GM12875 (cell line): ENCODE measurements at regions not wholly inside any gene's neighbourhood (a gene's known extent, or its start where the extent isn't known, plus 50 kb on each side); places are given as distances from the start of the nearest gene placed in this dataset.

ENCODE experiments used
- H3K4me3 ChIP-seq: one replicate; pipeline ENCODE4 v1.5.1; 2011; ENCODE audit warnings: low read depth, low read length, control low read depth
- CTCF ChIP-seq: IDR thresholded peaks from 2 replicates; pipeline ENCODE4 v1.5.1; 2011; ENCODE audit warnings: low read depth, mild to moderate bottlenecking, control low read depth, inconsistent platforms, low read length, moderate library complexity, borderline replicate concordance; ENCODE audit not compliant: insufficient read depth

GRCh38 chr9:121564504-121565260 lies 65.0 kb upstream of the GGTA1 start:
- no peak for TF ChIP-seq CTCF
- H3K4me3 ChIP-seq, result no peak overlapping the region

DNA sequence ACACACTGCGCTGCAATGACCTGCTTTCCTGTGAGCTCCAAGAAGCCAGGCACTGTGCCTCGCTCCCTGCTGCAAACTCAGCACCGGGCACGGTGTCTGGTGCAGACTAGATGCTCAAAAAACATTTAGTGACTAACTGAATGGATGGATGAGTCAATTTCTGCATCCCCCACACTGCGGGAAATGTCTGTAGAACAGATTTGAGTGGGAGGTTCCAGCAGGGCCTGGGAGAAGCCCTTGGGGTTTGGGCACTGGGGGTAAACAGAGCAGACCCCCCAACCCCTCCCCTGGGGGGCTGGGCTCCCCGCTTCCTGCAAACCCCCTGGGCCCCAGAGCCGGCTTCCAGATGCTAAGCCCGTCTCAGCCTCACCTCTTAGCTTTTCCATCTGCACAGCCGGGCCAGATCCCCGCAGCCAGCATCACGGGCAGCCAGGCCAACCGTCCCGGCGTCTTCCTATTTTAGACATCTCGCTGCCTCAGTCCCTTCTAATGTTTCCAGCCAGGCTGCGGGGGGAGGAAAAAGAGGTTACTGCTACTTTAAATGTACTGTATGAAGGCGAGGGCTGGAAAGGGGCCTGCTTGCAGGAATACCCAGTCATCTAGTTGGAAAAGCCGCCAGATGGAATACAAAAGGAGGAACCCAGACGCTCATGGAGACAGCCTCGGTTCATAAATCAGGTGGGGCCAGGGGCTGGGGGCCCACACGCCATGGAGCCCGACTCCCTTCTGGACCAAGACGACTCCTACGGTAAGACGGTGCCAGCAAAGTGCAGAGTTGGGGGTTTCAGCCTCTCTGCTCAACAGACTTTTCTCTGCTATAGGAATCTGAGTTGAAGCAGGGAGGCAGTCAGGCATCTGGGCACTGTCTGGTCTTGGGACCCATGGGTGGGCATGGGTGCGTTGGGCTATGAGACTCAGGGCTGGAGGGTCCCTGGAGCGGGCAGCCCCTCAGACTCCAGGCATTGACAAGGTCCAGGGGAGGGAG lies 67.1 kb upstream of the GGTA1 start:
- TF ChIP-seq CTCF, result no peak

DNA sequence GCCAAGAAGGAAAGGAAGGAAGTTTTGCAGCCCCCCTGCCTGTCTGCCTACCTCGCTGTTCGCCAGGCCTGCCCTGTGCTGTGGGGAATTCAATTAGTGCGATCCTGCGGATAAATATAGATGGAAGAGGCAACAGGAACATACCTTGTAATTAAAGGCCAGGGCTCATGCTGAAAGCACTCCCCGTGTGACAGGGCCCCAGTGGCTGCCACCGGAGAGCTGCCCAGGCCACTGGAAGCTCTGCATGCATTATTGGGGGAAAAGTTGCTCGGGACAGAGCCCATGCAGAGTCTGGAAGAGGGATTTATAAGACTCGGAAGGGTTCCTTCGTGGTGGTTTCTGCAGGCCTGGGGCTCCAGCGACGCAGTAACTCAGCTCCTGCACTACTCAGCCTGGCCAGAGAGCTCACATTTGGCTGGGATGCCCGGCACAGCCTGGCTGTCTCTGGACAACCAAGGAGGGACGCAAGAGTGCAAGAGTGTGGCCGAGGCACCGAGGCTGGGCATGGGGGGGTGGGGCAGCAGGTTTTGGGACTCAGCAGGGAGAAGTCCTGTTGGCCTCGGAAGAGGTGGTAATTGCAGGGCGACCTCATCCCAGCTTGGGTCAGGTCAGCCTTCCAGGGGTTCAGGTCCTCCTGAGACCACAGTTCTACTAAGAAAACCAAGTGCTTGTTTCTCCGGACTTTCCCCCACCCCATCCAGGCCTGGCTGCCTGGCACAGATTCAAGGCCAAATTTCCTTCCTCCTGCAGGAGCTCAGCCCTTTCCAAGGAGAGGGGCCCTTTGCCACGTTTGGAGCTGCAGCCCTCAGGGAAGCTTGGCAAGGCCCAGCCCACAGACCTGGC lies 68.1 kb upstream of the GGTA1 start:
- no peak overlapping the region for H3K4me3 ChIP-seq

More for the DNA sequence above, 67.1 kb upstream of the GGTA1 start:
- H3K4me3 ChIP-seq, result no peak overlapping the region

DNA sequence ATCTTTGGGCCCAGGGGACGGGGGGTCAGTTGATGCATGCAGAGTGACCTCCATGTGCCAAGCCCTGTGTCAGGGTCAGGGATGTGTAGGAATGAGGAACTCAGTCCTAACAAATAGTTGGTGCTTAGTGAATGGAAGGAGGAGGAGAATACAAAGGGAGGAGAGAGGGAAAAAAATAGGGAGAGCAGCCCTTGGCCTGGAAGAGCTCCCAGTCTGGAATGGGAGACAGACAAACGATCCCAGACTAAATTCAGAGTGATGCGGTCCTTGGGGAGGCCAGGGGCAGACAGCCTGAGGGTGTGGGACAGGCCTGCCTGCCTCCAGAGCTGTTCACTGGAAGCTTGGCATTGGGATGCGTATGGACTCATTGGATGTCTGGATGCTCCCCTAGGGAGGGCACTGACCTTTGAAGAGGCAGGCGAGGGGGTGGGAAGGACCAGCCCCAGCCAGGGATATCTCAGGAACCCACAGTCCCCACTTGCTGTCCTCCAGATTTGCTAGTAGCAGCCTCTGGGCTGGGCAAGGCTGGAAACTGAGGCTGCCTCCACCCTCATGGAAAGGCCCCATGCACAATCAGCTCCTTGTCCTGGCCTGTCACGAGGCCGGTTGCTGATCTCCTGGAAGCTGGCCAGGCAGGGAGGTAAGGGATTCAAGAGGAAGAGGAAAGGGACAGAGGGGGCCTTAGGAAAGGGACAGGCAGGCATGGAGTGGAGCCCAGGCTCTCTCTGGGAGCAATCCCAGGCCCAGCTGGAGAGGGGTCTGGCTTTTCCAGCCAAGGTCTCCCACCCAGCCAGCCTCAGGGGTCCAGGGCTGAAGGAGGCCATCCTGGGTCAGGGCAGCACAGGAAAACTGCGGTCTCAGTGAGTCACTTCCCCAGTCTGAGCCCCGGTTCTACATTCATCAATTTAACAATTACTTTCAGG lies 69.0 kb upstream of the GGTA1 start:
- no peak overlapping the region for H3K4me3 ChIP-seq
- TF ChIP-seq CTCF, result no peak

More for the DNA sequence above, 68.1 kb upstream of the GGTA1 start:
- no peak for TF ChIP-seq CTCF

DNA sequence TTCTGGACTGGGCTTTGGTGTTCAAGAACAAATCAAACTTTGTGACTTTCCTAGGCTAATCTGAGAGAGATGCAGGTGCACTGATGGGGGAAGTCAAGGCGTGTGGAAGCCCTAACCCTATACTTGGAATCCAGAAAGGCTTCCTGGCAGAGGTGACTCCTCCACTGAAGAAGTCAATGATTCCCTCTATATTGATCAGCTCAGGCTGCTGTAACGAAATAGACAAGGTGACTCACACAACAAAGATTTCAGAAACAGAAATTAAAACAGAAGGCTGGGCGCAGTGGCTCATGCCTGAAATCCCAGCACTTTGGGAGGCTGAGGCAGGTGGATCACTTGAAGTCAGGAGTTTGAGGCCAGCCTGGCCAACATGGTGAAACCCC lies 69.6 kb upstream of the GGTA1 start:
- TF ChIP-seq CTCF, result no peak
- no peak overlapping the region for H3K4me3 ChIP-seq

GRCh38 chr9:121572581-121572980 lies 72.9 kb upstream of the GGTA1 start:
- no peak for TF ChIP-seq CTCF
- no peak overlapping the region for H3K4me3 ChIP-seq
